Endothelial cell of umbilical vein (primary cell): ENCODE measurements at regions not wholly inside any gene's neighbourhood (a gene's known extent, or its start where the extent isn't known, plus 50 kb on each side); places are given as distances from the start of the nearest gene placed in this dataset.

Experiments used
- BruUV-seq: library from RNA; stranded (reverse); fragments of 400-500 nt; replicated peaks from 2 replicates; lab custom pipeline; 2021; lab: Mats Ljungman, UMichigan
- CTCF ChIA-PET: fragments of 300-600, 350-600 bp; sonication (Branson Sonifier 250); formaldehyde crosslinking; loops from one replicate; lab custom pipeline; 2021; ENCODE audit warnings: antibody characterized with exemption, inconsistent platforms; lab: Charles Lee
- POLR2A ChIA-PET: fragments of 300-600, 350-600 bp; sonication (Branson Sonifier 250); formaldehyde crosslinking; loops from one replicate; lab custom pipeline; 2021; ENCODE audit warnings: antibody characterized with exemption, inconsistent platforms; lab: Charles Lee
- DNase-seq: peaks from one replicate; pipeline ENCODE4 v3.0.0-alpha.2; 2011; ENCODE audit warnings: low read depth, low spot score
- FAIRE-seq: peaks from 2 replicates; lab custom pipeline; 2011; peaks lifted over from hg19 to GRCh38; lab: Jason Lieb, UNC
- H2AFZ ChIP-seq: 2 replicates; pipeline ENCODE4 v1.6.0; 2012; ENCODE audit warnings: low read depth, low read length, control low read depth, inconsistent platforms
- H3K27ac ChIP-seq: 2 replicates; pipeline ENCODE4 v1.5.1; 2011; ENCODE audit warnings: low read depth, mild to moderate bottlenecking, control low read depth, low read length, moderate library complexity; ENCODE audit not compliant: insufficient read depth
- H3K27me3 ChIP-seq, 2 experiments: 2 replicates each; pipeline versions ENCODE4 v1.6.0 to v1.6.1; 2011; ENCODE audit warnings: low read length in 2 of 2, mixed read lengths in 1 of 2; ENCODE audit not compliant: control insufficient read depth in 2 of 2, insufficient read depth in 2 of 2
- H3K36me3 ChIP-seq, 2 experiments: 2 replicates in 1 of 2; 3 replicates in 1 of 2; pipeline ENCODE4 v1.5.1; 2011; ENCODE audit warnings: low read length in 2 of 2, mild to moderate bottlenecking in 1 of 2, moderate library complexity in 1 of 2; ENCODE audit not compliant: control insufficient read depth in 2 of 2, insufficient read depth in 2 of 2; ENCODE audit errors: extremely low read depth in 1 of 2
- H3K4me1 ChIP-seq: 3 replicates; pipeline ENCODE4 v1.5.1; 2011; ENCODE audit warnings: mild to moderate bottlenecking, low read length; ENCODE audit not compliant: control insufficient read depth, insufficient read depth; ENCODE audit errors: extremely low read depth
- H3K4me2 ChIP-seq: 2 replicates; pipeline ENCODE4 v1.6.1; 2011; ENCODE audit warnings: low read length, control low read depth, mixed read lengths; ENCODE audit not compliant: insufficient read depth
- H3K4me3 ChIP-seq, 3 experiments: fragments of 200-600 bp in 1 of 3; sonication (generic), shearing (Covaris generic) in 1 of 3; replicated peaks in 1 of 3; 2 replicates each; pipeline ENCODE4 v1.5.1; 2011 to 2016; ENCODE audit warnings: control low read depth in 3 of 3, low read length in 3 of 3, mild to moderate bottlenecking in 2 of 3, inconsistent platforms in 1 of 3, low read depth in 1 of 3, moderate library complexity in 1 of 3; ENCODE audit not compliant: insufficient read depth in 1 of 3
- H3K79me2 ChIP-seq: 2 replicates; pipeline ENCODE4 v1.6.0; 2012; ENCODE audit warnings: low read length, inconsistent platforms; ENCODE audit not compliant: control insufficient read depth, insufficient read depth
- H3K9ac ChIP-seq: replicated peaks from 2 replicates; pipeline ENCODE3; 2011; ENCODE audit warnings: low read length, control low read depth; ENCODE audit not compliant: insufficient read depth; ENCODE audit errors: extremely low read depth
- H3K9me1 ChIP-seq: replicated peaks from 3 replicates; pipeline ENCODE4 v1.6.0; 2011; ENCODE audit warnings: mild to moderate bottlenecking, low read length; ENCODE audit not compliant: control insufficient read depth, insufficient read depth; ENCODE audit errors: extremely low read depth
- H3K9me3 ChIP-seq: replicated peaks from 2 replicates; pipeline ENCODE4 v1.5.1; 2012; ENCODE audit warnings: low read length, inconsistent platforms; ENCODE audit not compliant: control insufficient read depth, insufficient read depth
- H4K20me1 ChIP-seq: replicated peaks from 2 replicates; pipeline ENCODE3; 2011; ENCODE audit warnings: mild to moderate bottlenecking, low read length; ENCODE audit not compliant: control insufficient read depth, insufficient read depth; ENCODE audit errors: extremely low read depth
- EZH2 ChIP-seq: IDR thresholded peaks from 2 replicates; pipeline ENCODE4 v1.6.1; 2012; ENCODE audit warnings: borderline replicate concordance, low read depth, mild to moderate bottlenecking, moderate library complexity, low read length, inconsistent platforms; ENCODE audit not compliant: severe bottlenecking
- FOS ChIP-seq: IDR thresholded peaks from 2 replicates; pipeline ENCODE4 v1.6.1; 2011; ENCODE audit warnings: mild to moderate bottlenecking, low read length, moderate library complexity, borderline replicate concordance; ENCODE audit not compliant: insufficient read depth
- GATA2 ChIP-seq: IDR thresholded peaks from 2 replicates; pipeline ENCODE4 v1.7.0; 2011; ENCODE audit warnings: low read depth, mild to moderate bottlenecking, moderate library complexity, mixed read lengths, low read length; ENCODE audit not compliant: insufficient read length, insufficient read depth
- JUN ChIP-seq: IDR thresholded peaks from 2 replicates; pipeline ENCODE4 v1.6.1; 2011; ENCODE audit warnings: borderline replicate concordance, low read depth; ENCODE audit not compliant: insufficient read length, insufficient read depth
- MAX ChIP-seq: IDR thresholded peaks from 2 replicates; pipeline ENCODE4 v1.6.1; 2011; ENCODE audit not compliant: insufficient read depth, insufficient read length
- MYC ChIP-seq: IDR thresholded peaks from one replicate; pipeline ENCODE4 v1.6.1; 2011; ENCODE audit warnings: mild to moderate bottlenecking, low read depth, low read length
- POLR2A ChIP-seq: IDR thresholded peaks from 2 replicates; pipeline ENCODE4 v1.6.1; 2012; ENCODE audit warnings: low read depth, mild to moderate bottlenecking, control low read depth, low read length
- POLR2AphosphoS5 ChIP-seq: IDR thresholded peaks from 2 replicates; pipeline ENCODE4 v1.6.1; 2012; ENCODE audit warnings: low read depth, mild to moderate bottlenecking, control low read depth, low read length, moderate library complexity; ENCODE audit not compliant: insufficient read depth
- dilution Hi-C: fragments of 300-500 bp; cut with MboI; formaldehyde crosslinking; loops from one replicate; pipeline ENCODE4 v1.15.0; 2019; ENCODE audit warnings: low sequenced_read_pairs; ENCODE audit not compliant: extremely low pct_ligation_motif_present
- intact Hi-C: fragments of 100-400 bp; cut with micrococcal nuclease; formaldehyde crosslinking; loops from one replicate; pipeline ENCODE4 v1.10.0; 2022
- TF ChIP-seq, protein P1 (sequence below), 2 donors: IDR thresholded peaks; 1 replicate in 1 of 2; 2 replicates in 1 of 2; pipeline ENCODE4 v1.5.1; 2011; ENCODE audit warnings: low read length in 2 of 2, mild to moderate bottlenecking in 2 of 2, moderate library complexity in 2 of 2, control low read depth in 1 of 2, inconsistent platforms in 1 of 2, low read depth in 1 of 2; ENCODE audit not compliant: insufficient read depth in 1 of 2; ENCODE audit errors: extremely low read depth in 1 of 2

DNA sequence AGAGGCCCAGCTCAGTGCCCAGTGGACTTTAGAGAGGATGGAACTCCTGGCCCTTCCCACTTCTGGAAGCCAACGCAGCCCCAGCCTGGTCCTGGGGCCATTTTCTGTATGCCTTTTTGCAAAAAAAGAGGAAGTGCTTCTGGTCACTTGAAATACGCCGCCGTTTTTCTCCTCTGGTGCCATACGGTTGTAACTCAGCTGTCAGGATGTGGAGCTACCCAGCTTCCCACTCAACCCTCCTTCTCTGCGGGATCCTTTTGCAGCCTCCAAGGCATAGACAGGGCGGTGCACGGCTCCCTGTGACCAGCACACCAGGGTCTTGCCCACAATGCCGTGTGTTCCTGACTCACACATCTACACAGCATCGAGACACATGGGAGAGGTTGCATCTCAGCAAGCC is 369.6 kb downstream of the TCERG1L start:
- POLR2A ChIA-PET = no interaction called here
- H3K4me1 ChIP-seq = no peaks in the 10 kb centered on the region
- no peaks in the 10 kb centered on the region for H3K79me2 ChIP-seq
- no peak overlapping the region for H3K4me3 ChIP-seq
- H2AFZ ChIP-seq = no peak overlapping the region
- no peaks in the 10 kb centered on the region for H4K20me1 ChIP-seq
- dilution Hi-C loops (no loop called here), intact Hi-C loops (no loop called here)
- CTCF ChIA-PET = no interaction called here
- no peak for TF ChIP-seq POLR2AphosphoS5
- TF ChIP-seq JUN = no peak
- TF ChIP-seq GATA2 = no peak
- no peak for TF ChIP-seq MAX
- TF ChIP-seq FOS = no peak
- no peak for TF ChIP-seq EZH2
- no peak for TF ChIP-seq MYC
- TF ChIP-seq, protein P1, sequence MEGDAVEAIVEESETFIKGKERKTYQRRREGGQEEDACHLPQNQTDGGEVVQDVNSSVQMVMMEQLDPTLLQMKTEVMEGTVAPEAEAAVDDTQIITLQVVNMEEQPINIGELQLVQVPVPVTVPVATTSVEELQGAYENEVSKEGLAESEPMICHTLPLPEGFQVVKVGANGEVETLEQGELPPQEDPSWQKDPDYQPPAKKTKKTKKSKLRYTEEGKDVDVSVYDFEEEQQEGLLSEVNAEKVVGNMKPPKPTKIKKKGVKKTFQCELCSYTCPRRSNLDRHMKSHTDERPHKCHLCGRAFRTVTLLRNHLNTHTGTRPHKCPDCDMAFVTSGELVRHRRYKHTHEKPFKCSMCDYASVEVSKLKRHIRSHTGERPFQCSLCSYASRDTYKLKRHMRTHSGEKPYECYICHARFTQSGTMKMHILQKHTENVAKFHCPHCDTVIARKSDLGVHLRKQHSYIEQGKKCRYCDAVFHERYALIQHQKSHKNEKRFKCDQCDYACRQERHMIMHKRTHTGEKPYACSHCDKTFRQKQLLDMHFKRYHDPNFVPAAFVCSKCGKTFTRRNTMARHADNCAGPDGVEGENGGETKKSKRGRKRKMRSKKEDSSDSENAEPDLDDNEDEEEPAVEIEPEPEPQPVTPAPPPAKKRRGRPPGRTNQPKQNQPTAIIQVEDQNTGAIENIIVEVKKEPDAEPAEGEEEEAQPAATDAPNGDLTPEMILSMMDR (IDR thresholded peaks at IDR 0.05; ENCODE audit: extremely low read depth in 1 of 2, insufficient read depth in 1 of 2, low read depth in 1 of 2, low read length in 2 of 2) = no peak
- no peak for TF ChIP-seq POLR2A
- no peak overlapping the region for H3K4me2 ChIP-seq
- DNase-seq (no peak), FAIRE-seq (no peak)
- no peaks in the 10 kb centered on the region for H3K27me3 ChIP-seq
- BruUV-seq = no TSS peak
- no peak overlapping the region for H3K9ac ChIP-seq
- H3K27ac ChIP-seq = no peak overlapping the region
- no peaks in the 10 kb centered on the region for H3K36me3 ChIP-seq
- H3K9me1 ChIP-seq = no peaks in the 10 kb centered on the region
- H3K9me3 ChIP-seq = peaks cover 3% of the 10 kb centered on the region
